Nephron progenitor cell (in vitro differentiated cells): ENCODE measurements at regions not wholly inside any gene's neighbourhood (a gene's known extent, or its start where the extent isn't known, plus 50 kb on each side); places are given as distances from the start of the nearest gene placed in this dataset.
A peak's percentile ranks its signal among the peaks of the same experiment; 100 is the strongest.

Source experiments
- DNase-seq: peaks from one replicate; pipeline ENCODE4 v3.0.0; 2021
- H3K27ac Mint-ChIP-seq: 2 replicates; pipeline ENCODE4 v1.8.0; 2021; ENCODE audit warnings: mild to moderate bottlenecking, moderate library complexity, mixed read lengths
- H3K27me3 Mint-ChIP-seq: 2 replicates; pipeline ENCODE4 v1.8.0; 2021; ENCODE audit warnings: mild to moderate bottlenecking, low read depth, mixed read lengths; ENCODE audit not compliant: poor library complexity
- H3K36me3 Mint-ChIP-seq: 2 replicates; pipeline ENCODE4 v1.8.0; 2021; ENCODE audit warnings: low read depth, mixed read lengths
- H3K4me1 Mint-ChIP-seq: 2 replicates; pipeline ENCODE4 v1.8.0; 2021; ENCODE audit warnings: mixed read lengths
- H3K4me3 Mint-ChIP-seq: 2 replicates; pipeline ENCODE4 v1.8.0; 2021; ENCODE audit warnings: mild to moderate bottlenecking, moderate library complexity, mixed read lengths
- H3K9me3 Mint-ChIP-seq: 2 replicates; pipeline ENCODE4 v1.8.0; 2021; ENCODE audit warnings: mild to moderate bottlenecking, moderate library complexity, mixed read lengths
- CTCF ChIP-seq: fragments of 200-600 bp; sonication (generic); IDR thresholded peaks from 2 replicates; pipeline ENCODE4 v1.5.0; 2021; ENCODE audit warnings: antibody characterized with exemption

DNA sequence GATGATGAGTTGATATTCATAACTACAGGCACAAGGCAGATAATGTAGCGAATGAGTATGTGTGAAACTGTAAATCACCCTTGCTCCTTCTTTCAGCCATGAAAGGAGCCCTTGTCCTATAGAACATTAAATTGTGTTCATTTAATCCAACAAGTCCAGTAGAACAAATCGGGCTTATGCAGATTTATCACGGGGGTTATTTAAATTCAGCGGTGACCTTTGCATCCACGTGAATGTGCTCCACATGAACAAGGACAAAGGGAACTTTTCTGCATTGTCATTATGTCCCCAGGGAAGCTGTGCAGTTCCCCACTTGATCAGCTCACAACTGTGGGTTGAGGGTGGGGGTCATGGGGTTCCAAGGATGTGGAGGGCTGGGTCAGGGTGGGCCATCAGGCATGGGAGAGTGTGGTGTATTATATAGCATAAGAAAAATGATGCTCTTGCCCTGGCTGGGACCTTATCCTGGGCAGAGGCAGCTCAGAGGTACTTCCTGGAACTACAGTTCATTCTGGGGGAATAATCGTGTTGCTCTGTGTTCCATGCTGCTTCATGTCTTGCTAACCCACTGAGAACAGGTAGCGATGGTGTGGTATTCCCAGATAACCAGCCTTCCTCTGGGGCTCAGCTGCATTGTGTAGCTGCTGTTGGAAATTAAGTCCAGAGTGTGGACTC lies 306.6 kb downstream of the FAT3 start:
- no peak overlapping the region for H3K27ac Mint-ChIP-seq
- DNase-seq = no peak

DNA sequence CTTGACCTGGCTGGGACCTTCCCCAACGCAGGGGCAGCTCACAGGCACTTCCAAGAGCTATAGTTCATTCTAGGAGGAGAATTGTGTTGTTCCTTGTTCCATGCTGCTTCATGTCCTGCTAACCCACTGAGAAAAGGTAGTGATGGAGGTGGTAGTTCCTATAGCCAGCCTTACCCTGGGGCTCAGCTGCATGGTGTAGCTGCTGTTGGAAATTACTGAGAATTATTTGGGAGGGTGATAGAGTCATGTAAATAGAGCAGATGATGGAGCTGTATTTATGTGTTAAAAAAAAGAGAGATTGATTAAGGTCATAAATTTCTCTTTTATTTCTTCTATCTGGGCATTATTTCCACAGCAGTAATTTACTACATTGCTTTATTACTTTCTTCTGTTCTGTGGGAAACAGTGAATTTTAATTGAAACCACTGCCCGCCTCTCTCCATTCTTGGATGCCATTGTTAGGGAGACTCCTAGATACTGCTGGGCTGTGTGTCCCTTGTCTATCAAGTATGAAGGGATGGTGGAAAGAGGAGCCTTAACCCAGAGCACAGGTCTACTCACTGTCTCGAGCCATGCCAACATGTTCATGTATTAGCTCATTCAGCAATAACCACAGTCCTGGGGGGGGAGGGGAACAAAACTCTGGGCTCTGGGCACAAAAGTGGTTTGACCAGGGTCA lies 309.2 kb downstream of the FAT3 start:
- Mint-ChIP-seq H3K36me3 (peaks cover 31% of the 10 kb centered on the region), H3K4me1 (peaks cover 31% of the 10 kb centered on the region), H3K27me3 (no peaks in the 10 kb centered on the region), H3K27ac (peak overlapping the region; percentile 3), H3K9me3 (no peaks in the 10 kb centered on the region), H3K4me3 (no peak overlapping the region)
- no peak for DNase-seq
- no peak for TF ChIP-seq CTCF

More for the DNA sequence above, 306.6 kb downstream of the FAT3 start:
- Mint-ChIP-seq H3K4me1 (peaks cover 17% of the 10 kb centered on the region), H3K9me3 (no peaks in the 10 kb centered on the region), H3K27me3 (no peaks in the 10 kb centered on the region), H3K36me3 (peaks cover 49% of the 10 kb centered on the region), H3K4me3 (no peak overlapping the region)
- no peak for TF ChIP-seq CTCF

GRCh38 chr11:92536883-92537282 lies 312.3 kb downstream of the FAT3 start:
- peaks cover 38% of the 10 kb centered on the region for H3K36me3 Mint-ChIP-seq
- TF ChIP-seq CTCF = no peak
- no peaks in the 10 kb centered on the region for H3K27me3 Mint-ChIP-seq

GRCh38 chr11:92540096-92540495 lies 315.5 kb downstream of the FAT3 start:
- H3K27ac Mint-ChIP-seq = peak overlapping the region; percentile 85
- peaks cover 33% of the 10 kb centered on the region for H3K36me3 Mint-ChIP-seq
- H3K4me3 Mint-ChIP-seq = peak overlapping the region; percentile 7
- no peak for DNase-seq
- TF ChIP-seq CTCF = no peak
- no peaks in the 10 kb centered on the region for H3K9me3 Mint-ChIP-seq
- peaks cover 40% of the 10 kb centered on the region for H3K4me1 Mint-ChIP-seq
- H3K27me3 Mint-ChIP-seq = no peaks in the 10 kb centered on the region

More at GRCh38 chr11:92536883-92537282, 312.3 kb downstream of the FAT3 start:
- Mint-ChIP-seq H3K4me3 (no peak overlapping the region), H3K9me3 (no peaks in the 10 kb centered on the region), H3K27ac (no peak overlapping the region), H3K4me1 (peaks cover 46% of the 10 kb centered on the region)
- DNase-seq = no peak

DNA sequence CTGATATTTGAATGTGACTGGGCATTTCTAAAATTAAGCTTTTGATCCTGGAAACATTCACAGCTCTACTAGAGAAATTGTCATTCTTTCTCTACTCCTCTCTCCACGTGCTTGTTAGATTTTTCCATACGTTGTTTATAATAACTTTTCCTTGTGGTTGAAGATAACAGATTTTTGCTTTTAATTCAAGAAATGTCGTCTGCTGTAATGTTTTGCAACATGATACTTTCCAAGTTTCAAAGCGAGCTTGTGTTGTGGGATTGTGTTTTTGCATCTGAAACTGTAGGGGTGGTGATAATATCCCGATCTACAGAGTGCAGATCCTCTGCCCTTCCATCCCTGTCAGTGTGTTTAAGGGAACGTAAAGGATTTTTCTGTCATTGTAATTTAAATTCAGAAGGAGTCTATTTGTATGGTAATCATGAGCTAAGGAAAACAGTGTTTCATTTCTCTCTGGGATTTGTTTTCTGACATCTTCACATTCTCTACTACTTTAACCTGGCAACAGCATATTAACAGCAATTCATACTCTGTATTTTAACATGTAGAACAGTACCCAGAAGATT lies 321.4 kb downstream of the FAT3 start:
- Mint-ChIP-seq H3K27ac (no peak overlapping the region), H3K4me1 (peaks cover 15% of the 10 kb centered on the region), H3K36me3 (peaks cover 21% of the 10 kb centered on the region)

More for the DNA sequence above, 321.4 kb downstream of the FAT3 start:
- Mint-ChIP-seq H3K9me3 (no peaks in the 10 kb centered on the region), H3K4me3 (no peak overlapping the region), H3K27me3 (no peaks in the 10 kb centered on the region)
- TF ChIP-seq CTCF = no peak
- DNase-seq = no peak
